ENCODE measurements at regions not wholly inside any gene's neighbourhood (a gene's known extent, or its start where the extent isn't known, plus 50 kb on each side); places are given as distances from the start of the nearest gene placed in this dataset.

DNA sequence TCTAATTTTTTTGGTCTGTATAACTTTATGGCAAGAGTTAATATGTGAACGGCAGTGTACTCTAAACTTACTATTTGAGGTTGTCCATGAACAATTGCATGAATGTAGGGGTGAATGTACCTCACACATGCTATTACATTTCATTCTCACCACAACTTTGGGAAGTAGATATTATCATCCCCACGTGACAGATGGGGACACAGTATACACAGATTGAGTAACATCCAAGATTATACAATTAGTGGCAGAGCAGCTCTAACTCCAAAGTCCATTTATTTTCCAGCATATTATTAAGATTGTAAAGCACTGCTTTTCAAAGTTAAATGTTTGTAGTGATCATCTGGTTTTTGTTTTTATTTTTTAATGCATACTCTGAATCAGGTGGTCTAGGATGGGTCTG, 622.1 kb upstream of the ZEB2 start:
- TF ChIP-seq, protein P1, sequence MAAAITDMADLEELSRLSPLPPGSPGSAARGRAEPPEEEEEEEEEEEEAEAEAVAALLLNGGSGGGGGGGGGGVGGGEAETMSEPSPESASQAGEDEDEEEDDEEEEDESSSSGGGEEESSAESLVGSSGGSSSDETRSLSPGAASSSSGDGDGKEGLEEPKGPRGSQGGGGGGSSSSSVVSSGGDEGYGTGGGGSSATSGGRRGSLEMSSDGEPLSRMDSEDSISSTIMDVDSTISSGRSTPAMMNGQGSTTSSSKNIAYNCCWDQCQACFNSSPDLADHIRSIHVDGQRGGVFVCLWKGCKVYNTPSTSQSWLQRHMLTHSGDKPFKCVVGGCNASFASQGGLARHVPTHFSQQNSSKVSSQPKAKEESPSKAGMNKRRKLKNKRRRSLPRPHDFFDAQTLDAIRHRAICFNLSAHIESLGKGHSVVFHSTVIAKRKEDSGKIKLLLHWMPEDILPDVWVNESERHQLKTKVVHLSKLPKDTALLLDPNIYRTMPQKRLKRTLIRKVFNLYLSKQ (tag by site-specific recombination; IDR thresholded peaks at IDR 0.05; ENCODE audit: borderline replicate concordance) = no peak
- TF ChIP-seq ZNF311 (tag by site-specific recombination; IDR thresholded peaks at IDR 0.05; ENCODE audit: borderline replicate concordance) = no peak
- TF ChIP-seq, protein P2, sequence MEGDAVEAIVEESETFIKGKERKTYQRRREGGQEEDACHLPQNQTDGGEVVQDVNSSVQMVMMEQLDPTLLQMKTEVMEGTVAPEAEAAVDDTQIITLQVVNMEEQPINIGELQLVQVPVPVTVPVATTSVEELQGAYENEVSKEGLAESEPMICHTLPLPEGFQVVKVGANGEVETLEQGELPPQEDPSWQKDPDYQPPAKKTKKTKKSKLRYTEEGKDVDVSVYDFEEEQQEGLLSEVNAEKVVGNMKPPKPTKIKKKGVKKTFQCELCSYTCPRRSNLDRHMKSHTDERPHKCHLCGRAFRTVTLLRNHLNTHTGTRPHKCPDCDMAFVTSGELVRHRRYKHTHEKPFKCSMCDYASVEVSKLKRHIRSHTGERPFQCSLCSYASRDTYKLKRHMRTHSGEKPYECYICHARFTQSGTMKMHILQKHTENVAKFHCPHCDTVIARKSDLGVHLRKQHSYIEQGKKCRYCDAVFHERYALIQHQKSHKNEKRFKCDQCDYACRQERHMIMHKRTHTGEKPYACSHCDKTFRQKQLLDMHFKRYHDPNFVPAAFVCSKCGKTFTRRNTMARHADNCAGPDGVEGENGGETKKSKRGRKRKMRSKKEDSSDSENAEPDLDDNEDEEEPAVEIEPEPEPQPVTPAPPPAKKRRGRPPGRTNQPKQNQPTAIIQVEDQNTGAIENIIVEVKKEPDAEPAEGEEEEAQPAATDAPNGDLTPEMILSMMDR (tag by site-specific recombination; IDR thresholded peaks at IDR 0.05) = no peak
- TF ChIP-seq ZXDB (tag by site-specific recombination; IDR thresholded peaks at IDR 0.05) = no peak
- no peak for TF ChIP-seq ZNF112 (tag by site-specific recombination; IDR thresholded peaks at IDR 0.05)
- no peak for TF ChIP-seq YY1 (tag by site-specific recombination; IDR thresholded peaks at IDR 0.05)

All from HEK293 (cell line).